SK-N-SH treated with all-trans-retinoic acid at 6 μM for 48 hours (cell line): ENCODE measurements at regions not wholly inside any gene's neighbourhood (a gene's known extent, or its start where the extent isn't known, plus 50 kb on each side); places are given as distances from the start of the nearest gene placed in this dataset.

ENCODE experiments used
- ATAC-seq: fragments of 200-7000 bp; cut with Tn5 transposase; 3 replicates; pipeline ENCODE4 v1.9.1; 2020; ENCODE audit warnings: mild to moderate bottlenecking, moderate library complexity
- ARNTL ChIP-seq: fragments of 450-650 bp; formaldehyde crosslinking; IDR thresholded peaks from 2 replicates; pipeline ENCODE4 v1.5.0; 2020; ENCODE audit warnings: low read depth, mild to moderate bottlenecking, moderate library complexity, borderline replicate concordance
- BACH2 ChIP-seq: fragments of 250-450 bp; sonication (Bioruptor Pico); IDR thresholded peaks from 2 replicates; pipeline ENCODE4 v1.9.0; 2021; ENCODE audit warnings: mild to moderate bottlenecking, borderline replicate concordance
- CSRNP3 ChIP-seq: fragments of 250-450 bp; sonication (Bioruptor Pico); IDR thresholded peaks from 2 replicates; pipeline ENCODE4 v1.5.1; 2021; ENCODE audit warnings: mild to moderate bottlenecking, moderate library complexity
- ESRRG ChIP-seq: fragments of 250-450 bp; sonication (Bioruptor Pico); IDR thresholded peaks from 2 replicates; pipeline ENCODE4 v1.6.1; 2021; ENCODE audit warnings: mild to moderate bottlenecking
- ISL1 ChIP-seq: fragments of 250-450 bp; sonication (Bioruptor Pico); IDR thresholded peaks from 2 replicates; pipeline ENCODE4 v2.1.2; 2022; ENCODE audit warnings: mild to moderate bottlenecking, moderate library complexity
- OSR1 ChIP-seq: fragments of 250-450 bp; sonication (Bioruptor Pico); IDR thresholded peaks from 2 replicates; pipeline ENCODE4 v1.8.0; 2022; ENCODE audit warnings: moderate library complexity, mild to moderate bottlenecking, inconsistent platforms
- PATZ1 ChIP-seq: fragments of 250-450 bp; sonication (Bioruptor Pico); IDR thresholded peaks from 2 replicates; pipeline ENCODE4 v1.8.0; 2020; ENCODE audit warnings: mild to moderate bottlenecking, moderate library complexity, borderline replicate concordance
- POU6F1 ChIP-seq: fragments of 250-450 bp; sonication (Bioruptor Pico); IDR thresholded peaks from 2 replicates; pipeline ENCODE4 v1.8.0; 2021; ENCODE audit warnings: low read depth, mild to moderate bottlenecking, moderate library complexity, borderline replicate concordance
- PPARA ChIP-seq: fragments of 250-450 bp; sonication (Bioruptor Pico); IDR thresholded peaks from 2 replicates; pipeline ENCODE4 v1.5.0; 2020; ENCODE audit warnings: mild to moderate bottlenecking, borderline replicate concordance
- RARB ChIP-seq: fragments of 250-450 bp; sonication (Bioruptor Pico); IDR thresholded peaks from 2 replicates; pipeline ENCODE4 v1.8.0; 2021; ENCODE audit warnings: mild to moderate bottlenecking, moderate library complexity
- TCF4 ChIP-seq: fragments of 250-450 bp; sonication (Bioruptor Pico); IDR thresholded peaks from 2 replicates; pipeline ENCODE4 v1.8.0; 2021; ENCODE audit warnings: mild to moderate bottlenecking, moderate library complexity, borderline replicate concordance
- TOX ChIP-seq: fragments of 250-450 bp; sonication (Bioruptor Pico); IDR thresholded peaks from 2 replicates; pipeline ENCODE4 v1.8.0; 2021; ENCODE audit warnings: mild to moderate bottlenecking, moderate library complexity, borderline replicate concordance
- ZFP3 ChIP-seq: fragments of 250-450 bp; sonication (Bioruptor Pico); IDR thresholded peaks from 2 replicates; pipeline ENCODE4 v1.5.0; 2020; ENCODE audit warnings: mild to moderate bottlenecking, moderate library complexity
- ZFP30 ChIP-seq: fragments of 450-650 bp; formaldehyde crosslinking; IDR thresholded peaks from 2 replicates; pipeline ENCODE4 v1.5.0; 2022; ENCODE audit warnings: mild to moderate bottlenecking, moderate library complexity
- ZNF565 ChIP-seq: fragments of 450-650 bp; formaldehyde crosslinking; conservative IDR thresholded peaks from 2 replicates; pipeline ENCODE4 v1.5.0; 2020; ENCODE audit warnings: low read depth, mild to moderate bottlenecking, moderate library complexity
- ZNF70 ChIP-seq: fragments of 450-650 bp; formaldehyde crosslinking; IDR thresholded peaks from 2 replicates; pipeline ENCODE4 v1.5.0; 2020; ENCODE audit warnings: mild to moderate bottlenecking, moderate library complexity
- ZNF8 ChIP-seq: fragments of 450-650 bp; formaldehyde crosslinking; IDR thresholded peaks from 2 replicates; pipeline ENCODE4 v1.5.0; 2020; ENCODE audit warnings: mild to moderate bottlenecking, moderate library complexity
- TF ChIP-seq, protein P1 (sequence below): fragments of 250-450 bp; sonication (Bioruptor Pico); IDR thresholded peaks from 2 replicates; pipeline ENCODE4 v1.5.1; 2020; ENCODE audit warnings: low read depth, mild to moderate bottlenecking, moderate library complexity
- TF ChIP-seq, protein P2 (sequence below): fragments of 250-450 bp; sonication (Bioruptor Pico); IDR thresholded peaks from 2 replicates; pipeline ENCODE4 v1.5.0; 2020; ENCODE audit warnings: mild to moderate bottlenecking, moderate library complexity

DNA sequence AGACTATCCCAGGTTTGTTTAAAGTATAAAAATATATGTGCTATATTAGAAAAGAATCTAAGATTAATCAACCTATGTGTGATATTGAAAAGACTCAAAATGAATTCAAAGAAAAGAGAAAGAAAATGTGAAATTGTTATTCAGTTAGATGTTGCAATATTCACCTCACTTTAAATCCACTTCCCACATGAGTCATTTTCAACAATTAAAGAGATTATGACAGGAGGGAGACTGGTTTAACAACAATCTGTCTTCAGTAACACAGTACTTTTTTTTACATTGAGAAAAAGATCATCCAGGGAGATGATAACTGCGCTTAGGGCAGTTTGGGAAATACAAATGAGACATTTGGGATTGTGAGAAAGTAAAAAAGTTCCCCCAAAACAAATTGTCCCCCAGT, 1246.2 kb downstream of the SLITRK1 start:
- TF ChIP-seq ISL1 (no peak), OSR1 (no peak), ESRRG (CRISPR knock-in tag) (no peak), ZNF8 (CRISPR knock-in tag) (no peak), POU6F1 (CRISPR knock-in tag) (no peak), PATZ1 (no peak), ZNF70 (no peak), CSRNP3 (no peak)
- no peak for ATAC-seq

GRCh38 chr13:82634946-82635345, 1247.3 kb downstream of the SLITRK1 start:
- no peak for ATAC-seq

GRCh38 chr13:82627183-82627582, 1255.1 kb downstream of the SLITRK1 start:
- no peak for ATAC-seq
- TF ChIP-seq TOX (CRISPR knock-in tag) = no peak
- no peak for TF ChIP-seq POU6F1 (CRISPR knock-in tag)
- TF ChIP-seq RARB (CRISPR knock-in tag) = no peak
- TF ChIP-seq, protein P1, sequence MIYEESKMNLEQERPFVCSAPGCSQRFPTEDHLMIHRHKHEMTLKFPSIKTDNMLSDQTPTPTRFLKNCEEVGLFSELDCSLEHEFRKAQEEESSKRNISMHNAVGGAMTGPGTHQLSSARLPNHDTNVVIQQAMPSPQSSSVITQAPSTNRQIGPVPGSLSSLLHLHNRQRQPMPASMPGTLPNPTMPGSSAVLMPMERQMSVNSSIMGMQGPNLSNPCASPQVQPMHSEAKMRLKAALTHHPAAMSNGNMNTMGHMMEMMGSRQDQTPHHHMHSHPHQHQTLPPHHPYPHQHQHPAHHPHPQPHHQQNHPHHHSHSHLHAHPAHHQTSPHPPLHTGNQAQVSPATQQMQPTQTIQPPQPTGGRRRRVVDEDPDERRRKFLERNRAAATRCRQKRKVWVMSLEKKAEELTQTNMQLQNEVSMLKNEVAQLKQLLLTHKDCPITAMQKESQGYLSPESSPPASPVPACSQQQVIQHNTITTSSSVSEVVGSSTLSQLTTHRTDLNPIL (CRISPR knock-in tag) = no peak
- no peak for TF ChIP-seq OSR1
- TF ChIP-seq BACH2 (CRISPR knock-in tag) = no peak
- TF ChIP-seq ZNF565 = no peak
- TF ChIP-seq, protein P2, sequence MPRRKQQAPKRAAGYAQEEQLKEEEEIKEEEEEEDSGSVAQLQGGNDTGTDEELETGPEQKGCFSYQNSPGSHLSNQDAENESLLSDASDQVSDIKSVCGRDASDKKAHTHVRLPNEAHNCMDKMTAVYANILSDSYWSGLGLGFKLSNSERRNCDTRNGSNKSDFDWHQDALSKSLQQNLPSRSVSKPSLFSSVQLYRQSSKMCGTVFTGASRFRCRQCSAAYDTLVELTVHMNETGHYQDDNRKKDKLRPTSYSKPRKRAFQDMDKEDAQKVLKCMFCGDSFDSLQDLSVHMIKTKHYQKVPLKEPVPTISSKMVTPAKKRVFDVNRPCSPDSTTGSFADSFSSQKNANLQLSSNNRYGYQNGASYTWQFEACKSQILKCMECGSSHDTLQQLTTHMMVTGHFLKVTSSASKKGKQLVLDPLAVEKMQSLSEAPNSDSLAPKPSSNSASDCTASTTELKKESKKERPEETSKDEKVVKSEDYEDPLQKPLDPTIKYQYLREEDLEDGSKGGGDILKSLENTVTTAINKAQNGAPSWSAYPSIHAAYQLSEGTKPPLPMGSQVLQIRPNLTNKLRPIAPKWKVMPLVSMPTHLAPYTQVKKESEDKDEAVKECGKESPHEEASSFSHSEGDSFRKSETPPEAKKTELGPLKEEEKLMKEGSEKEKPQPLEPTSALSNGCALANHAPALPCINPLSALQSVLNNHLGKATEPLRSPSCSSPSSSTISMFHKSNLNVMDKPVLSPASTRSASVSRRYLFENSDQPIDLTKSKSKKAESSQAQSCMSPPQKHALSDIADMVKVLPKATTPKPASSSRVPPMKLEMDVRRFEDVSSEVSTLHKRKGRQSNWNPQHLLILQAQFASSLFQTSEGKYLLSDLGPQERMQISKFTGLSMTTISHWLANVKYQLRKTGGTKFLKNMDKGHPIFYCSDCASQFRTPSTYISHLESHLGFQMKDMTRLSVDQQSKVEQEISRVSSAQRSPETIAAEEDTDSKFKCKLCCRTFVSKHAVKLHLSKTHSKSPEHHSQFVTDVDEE (CRISPR knock-in tag) = no peak
- TF ChIP-seq ARNTL (CRISPR knock-in tag) = no peak
- no peak for TF ChIP-seq PPARA
- TF ChIP-seq TCF4 (CRISPR knock-in tag) = no peak
- TF ChIP-seq ZNF8 (CRISPR knock-in tag) = no peak

More at GRCh38 chr13:82634946-82635345, 1247.3 kb downstream of the SLITRK1 start:
- TF ChIP-seq PPARA (no peak), ZNF70 (no peak), ZFP30 (CRISPR knock-in tag) (no peak), ZFP3 (CRISPR knock-in tag) (no peak), ISL1 (no peak)
